ENCODE measurements at regions not wholly inside any gene's neighbourhood (a gene's known extent, or its start where the extent isn't known, plus 50 kb on each side); places are given as distances from the start of the nearest gene placed in this dataset.

DNA sequence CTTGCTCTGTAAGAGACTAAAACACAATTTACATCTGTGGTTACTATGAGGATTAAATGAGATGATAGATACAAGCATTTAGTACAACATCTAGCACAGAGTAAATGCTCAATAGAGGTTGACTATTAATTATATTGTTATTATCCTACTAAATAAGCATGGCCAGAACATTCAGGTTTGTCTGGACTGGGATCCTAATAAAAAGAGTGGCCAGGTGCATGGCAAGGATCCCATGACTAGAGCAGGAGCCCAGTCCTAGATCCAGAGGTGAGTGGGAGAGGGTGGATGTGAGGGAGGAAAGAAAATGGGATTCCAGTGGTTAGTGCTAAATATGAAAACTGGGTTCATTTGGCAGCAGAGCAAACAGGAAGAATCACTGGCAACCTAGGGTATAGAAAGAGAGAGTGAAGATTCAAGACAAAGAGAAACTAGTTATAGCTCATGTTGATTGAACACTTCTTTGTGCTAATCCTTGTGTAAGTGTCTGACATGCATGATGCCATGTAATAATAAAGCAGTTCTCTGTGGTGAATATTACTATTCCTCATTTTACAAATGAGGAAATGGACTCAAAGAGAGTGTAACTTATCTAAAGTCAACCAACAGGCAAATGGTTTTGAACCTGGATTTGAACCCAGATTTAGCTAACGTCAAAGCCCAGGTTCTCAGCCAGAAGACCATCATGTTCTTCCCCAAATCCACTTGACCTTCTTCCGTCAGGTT, 71.1 kb upstream of the FGGY start:
- no peak for DNase-seq

DNA sequence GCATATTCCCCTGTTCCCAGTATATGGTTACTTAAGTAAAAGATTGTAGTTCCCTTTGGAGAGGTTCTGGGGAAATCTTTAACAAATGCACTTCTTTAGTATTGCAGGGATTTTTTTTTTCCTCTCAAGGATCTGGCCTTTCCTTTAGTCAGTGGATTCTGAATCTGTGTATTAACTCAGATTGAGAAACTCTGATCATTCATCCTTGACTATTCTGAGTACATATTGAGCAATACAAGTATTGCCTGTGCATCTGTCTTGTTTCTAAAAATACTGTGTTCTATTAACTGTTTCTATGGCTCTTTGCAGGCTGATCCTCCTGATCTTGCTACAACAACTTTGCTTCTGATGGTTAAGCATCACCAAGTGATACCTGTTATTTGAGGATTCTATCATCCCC, 67.8 kb upstream of the FGGY start:
- no peak for DNase-seq

DNA sequence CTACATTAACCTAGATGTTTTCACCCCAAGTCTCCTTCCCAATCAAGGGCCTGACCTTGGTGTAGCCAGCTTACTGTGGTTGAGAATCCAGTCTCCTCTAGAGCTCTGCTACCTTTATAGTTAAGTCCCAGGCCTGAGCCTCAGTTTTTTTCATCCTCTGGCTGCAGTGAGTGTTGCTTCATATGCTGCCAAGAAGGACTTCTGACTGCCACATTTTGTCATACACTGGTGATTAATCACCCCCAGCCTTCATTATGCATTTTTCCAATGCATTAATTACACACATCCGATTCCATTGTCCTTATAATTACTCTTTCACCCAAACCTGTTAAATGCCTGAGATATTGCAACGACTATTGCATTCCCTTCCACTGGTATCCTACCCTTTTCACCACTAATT, 66.3 kb upstream of the FGGY start:
- no peak for DNase-seq

DNA sequence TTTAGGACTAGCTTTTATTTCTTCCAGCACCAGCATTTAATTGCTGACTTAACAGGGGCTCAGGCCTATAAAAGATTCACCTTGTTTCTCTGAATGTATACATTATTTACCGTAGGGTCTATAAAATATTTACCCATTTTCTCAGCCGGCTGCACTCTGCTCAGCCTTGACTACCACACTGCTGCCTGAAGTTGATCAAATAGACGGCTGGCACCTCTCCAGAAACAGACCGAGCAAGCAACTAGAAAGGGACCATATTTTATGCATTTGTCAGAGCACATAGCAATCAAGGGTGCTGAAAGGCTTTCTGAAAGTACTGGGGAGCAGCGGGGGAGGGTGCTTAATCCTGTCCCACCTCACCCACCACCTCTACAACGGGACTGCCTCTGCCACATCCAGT, 64.7 kb upstream of the FGGY start:
- no peak for DNase-seq

DNA sequence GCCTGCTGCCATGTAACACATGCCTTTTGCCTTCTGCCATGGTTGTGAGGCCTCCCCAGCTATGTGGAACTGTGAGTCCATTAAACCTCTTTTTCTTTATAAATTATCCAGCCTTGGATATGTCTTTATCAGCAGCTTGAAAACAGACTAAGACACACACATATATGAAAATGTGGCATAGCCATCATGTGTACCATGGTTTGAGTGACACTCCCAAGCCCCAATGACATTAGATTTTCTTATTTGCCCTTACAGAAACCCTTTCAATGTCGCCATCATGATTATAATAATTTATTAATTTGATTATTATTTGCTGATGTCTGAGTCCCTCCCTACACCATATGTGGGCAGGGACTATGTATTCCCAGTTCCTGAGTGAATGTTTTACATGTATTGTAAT, 63.5 kb upstream of the FGGY start:
- DNase-seq = no peak

DNA sequence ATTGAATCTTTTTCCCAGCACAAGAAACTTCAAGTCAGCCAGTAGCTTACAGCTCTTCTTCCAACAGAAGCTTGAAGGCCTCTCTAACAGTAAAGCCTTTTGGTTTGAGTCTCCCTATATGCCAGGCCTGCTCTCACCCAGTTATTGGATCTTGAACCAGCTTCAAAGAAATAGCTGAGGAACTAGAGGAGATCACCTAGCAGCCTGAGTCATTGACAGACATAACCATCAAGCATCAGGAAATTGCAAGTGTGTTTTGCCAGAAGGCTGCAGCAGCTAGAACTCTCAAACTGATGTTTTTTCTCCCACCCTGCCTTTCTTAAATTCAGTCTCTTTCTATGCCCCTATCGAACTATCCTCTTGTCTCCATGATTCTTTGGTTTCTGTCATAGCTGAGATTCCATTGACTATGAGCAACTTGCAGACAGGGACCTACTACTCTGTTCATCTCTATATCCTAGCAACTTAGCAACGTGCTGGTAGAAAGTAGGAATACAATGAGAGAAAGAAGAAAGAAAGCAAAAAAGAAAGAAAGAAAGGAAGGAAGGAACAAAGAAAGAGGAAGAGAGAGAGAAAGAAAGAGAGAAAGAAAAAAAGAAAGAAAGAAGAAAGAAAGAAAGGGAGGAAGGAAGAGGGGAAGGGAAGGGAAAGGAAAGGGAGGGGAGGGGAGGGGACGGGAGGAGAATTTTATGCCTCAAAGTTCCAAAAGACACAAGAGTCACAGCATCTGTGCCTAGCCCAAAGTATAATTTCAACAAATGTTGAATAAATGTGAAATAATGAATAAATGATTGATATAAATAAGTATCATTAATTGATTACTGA, 60.0 kb upstream of the FGGY start:
- no peak for DNase-seq

DNA sequence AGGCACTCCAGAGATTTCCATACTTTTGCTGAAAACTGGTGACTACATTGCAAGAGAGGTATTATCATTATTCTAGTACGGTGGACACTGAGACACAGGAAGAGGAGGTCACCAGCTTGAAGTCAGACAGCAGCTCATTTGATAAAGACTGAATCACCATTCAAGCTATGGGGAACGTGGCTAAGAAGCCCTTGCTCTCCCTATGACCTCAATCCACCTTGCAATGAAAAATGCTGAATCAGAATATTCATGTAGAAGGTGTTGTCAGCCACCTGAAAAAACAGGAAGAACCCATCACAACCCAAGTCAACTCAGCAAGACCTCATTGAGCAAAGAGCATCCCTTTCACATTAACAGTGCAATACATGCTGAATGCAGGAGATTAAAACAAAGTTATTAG, 59.0 kb upstream of the FGGY start:
- DNase-seq = no peak

DNA sequence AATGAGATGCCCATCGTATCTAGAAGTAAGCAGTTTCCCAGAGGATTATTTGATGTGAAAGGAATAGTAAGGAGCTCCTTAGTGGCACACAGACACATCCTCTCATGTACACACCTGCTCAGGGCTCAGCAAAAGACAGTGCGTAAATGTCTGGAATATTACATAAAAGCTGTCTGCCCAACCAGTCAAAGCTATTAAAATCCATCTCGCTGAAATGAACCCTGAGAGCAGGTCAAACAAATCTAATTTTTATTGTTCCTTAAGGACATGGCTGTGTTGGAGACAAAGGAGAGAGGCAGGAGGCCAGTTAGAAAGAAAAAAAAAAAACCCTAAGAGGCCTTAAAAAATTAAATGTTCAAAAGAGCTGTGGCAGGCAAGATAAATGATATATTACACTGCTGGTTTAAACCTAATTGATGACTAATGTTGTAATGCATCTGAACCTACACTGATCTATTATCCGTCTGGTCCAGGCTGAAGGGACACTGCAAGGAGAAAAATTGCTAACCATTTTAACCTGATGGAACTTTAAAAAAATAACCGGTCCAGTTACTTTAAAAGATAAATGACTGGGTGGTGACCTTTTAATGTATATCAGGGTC, 58.5 kb upstream of the FGGY start:
- no peak for DNase-seq

DNA sequence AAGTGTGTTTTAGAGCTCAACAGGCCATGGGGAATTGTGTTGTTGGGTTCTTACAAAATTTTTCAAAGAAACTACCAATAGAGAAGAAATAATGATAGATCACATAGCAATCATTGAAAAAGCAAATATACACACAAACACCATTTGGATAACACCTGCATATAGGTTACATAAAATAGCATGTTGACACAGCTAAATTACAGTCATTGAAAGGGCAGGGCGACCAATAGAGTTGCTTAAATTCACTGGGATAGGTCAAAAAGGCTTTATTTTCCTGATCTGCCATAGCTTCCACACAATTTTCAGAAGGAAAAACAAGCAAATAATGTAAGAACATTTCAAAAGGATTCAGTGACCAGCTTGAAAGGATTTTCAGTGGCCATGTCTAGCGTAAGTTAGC, 57.9 kb upstream of the FGGY start:
- no peak for DNase-seq

DNA sequence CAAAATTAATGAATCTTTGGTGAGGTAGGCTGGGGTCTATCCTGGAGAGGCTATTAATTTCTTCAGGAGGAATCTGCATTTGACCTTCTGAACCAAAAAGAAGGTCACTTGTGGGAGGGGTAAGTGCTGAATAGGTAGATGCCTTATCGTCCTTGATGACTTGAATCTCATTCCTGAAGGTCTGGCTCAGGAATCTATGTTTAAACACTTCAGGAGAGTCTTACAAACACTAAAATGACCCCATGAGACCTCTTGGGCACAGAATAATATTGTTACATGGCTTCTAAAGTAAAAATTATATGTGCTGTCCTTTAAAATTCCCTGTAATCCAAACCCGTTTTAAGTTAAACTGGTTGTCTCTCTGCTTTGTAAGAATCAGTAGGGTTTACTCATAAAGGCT, 55.0 kb upstream of the FGGY start:
- DNase-seq = no peak

DNA sequence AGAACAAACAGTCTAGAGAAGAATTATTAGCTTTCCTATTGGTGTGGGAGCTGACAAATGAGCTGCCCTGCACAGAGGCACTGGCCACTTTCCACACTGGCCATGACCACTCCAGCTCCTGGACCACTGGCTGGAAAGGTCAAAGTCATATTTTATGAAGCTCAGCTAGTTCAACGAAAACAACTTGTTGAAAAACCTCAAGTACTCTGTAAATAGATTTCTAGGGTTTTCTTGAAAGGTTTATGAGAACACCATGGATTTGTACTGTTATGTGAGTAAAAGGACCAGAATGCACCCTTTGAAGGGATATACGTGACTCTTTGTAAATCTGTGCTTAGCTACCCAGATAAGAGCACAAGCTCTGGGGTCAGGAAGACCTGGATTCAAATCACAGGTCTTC, 54.5 kb upstream of the FGGY start:
- no peak for DNase-seq

DNA sequence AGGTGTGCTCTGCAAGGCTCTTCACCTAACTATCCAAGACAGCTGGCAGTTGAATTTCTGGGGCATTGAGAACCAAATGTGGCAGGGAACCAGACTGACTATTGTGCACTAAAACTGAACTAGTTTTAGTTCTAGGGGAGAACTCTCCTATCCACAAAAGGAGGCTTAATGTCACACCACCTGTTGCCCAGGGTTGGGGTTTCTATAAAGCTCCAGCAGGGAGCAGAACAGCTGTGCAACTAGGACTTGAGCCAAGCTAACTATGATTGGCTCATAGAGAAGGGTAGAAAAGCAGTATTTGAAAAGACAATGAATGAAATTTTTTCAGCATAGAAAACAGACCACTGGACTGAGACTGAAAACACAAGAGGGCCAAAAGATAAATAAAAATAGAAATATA, 53.3 kb upstream of the FGGY start:
- DNase-seq = no peak

DNA sequence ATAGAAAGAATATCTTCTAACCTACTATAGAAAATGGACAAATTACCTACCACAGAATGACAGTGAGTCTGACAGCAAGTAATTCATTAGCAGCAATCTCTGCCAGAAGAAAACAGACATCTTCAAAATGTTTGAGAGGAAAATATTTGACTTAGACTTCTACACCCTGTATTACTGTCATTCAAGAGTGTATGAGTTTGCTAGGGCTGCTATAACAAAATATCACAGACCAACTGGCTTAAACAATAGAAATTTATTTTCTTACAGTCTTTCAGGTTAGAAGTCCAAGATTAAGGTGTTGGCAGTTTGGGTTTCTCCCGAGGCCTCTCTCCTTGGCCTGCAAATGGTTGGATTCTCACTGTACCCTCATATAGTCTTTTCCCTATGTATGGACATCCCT, 52.9 kb upstream of the FGGY start:
- DNase-seq = no peak

DNA sequence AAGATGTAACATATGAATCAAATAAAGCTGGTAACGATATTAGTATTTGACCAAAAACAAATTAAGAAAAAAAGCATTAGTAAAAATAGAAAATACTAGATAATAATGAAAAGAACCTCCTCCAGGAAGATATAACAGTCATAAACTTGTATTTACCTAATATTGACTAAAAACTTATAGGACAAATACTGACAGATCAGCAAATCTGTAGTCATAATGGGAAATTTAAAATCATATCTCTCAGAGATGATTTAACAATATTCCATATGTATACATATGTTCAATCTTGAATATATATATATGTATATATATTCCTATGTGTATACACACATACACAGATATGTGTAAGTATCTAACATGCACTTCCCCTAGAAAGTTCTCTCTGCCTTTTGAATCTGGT, 52.0 kb upstream of the FGGY start:
- no peak for DNase-seq

Measured in activated CD8-positive, alpha-beta memory T cell treated with anti-CD3 and anti-CD28 coated beads for 24 hours (primary cell).